ENCODE measurements at regions not wholly inside any gene's neighbourhood (a gene's known extent, or its start where the extent isn't known, plus 50 kb on each side); places are given as distances from the start of the nearest gene placed in this dataset.

DNA sequence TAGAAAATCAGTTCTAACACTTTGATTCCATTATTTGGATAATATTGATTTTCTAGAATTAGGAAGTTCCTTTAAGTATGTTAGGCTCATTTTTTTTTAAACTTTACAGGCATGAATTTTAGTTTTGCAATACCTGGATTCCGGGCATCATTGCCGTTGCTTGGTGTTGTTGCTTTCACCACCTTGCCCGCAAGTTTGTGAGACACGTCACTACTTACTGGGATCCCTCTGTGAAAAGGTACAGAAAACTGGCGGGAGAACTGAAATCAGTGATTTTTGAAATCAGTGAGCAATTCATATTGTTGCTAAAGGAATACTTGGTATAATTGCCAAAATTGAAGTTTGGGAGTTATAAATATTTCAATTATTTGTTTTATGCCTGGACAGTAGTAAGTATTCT lies 232.3 kb upstream of the NPY start:
- TF ChIP-seq, protein P1, sequence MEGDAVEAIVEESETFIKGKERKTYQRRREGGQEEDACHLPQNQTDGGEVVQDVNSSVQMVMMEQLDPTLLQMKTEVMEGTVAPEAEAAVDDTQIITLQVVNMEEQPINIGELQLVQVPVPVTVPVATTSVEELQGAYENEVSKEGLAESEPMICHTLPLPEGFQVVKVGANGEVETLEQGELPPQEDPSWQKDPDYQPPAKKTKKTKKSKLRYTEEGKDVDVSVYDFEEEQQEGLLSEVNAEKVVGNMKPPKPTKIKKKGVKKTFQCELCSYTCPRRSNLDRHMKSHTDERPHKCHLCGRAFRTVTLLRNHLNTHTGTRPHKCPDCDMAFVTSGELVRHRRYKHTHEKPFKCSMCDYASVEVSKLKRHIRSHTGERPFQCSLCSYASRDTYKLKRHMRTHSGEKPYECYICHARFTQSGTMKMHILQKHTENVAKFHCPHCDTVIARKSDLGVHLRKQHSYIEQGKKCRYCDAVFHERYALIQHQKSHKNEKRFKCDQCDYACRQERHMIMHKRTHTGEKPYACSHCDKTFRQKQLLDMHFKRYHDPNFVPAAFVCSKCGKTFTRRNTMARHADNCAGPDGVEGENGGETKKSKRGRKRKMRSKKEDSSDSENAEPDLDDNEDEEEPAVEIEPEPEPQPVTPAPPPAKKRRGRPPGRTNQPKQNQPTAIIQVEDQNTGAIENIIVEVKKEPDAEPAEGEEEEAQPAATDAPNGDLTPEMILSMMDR (IDR thresholded peaks at IDR 0.05; ENCODE audit: low read depth, low read length) = no peak
- TF ChIP-seq EZH2phosphoT487 (IDR thresholded peaks at IDR 0.05; ENCODE audit: low read depth) = no peak
